ENCODE measurements at regions not wholly inside any gene's neighbourhood (a gene's known extent, or its start where the extent isn't known, plus 50 kb on each side); places are given as distances from the start of the nearest gene placed in this dataset.

- intact Hi-C loops (cut with micrococcal nuclease) = no loop called here
- TF ChIP-seq, protein P1, sequence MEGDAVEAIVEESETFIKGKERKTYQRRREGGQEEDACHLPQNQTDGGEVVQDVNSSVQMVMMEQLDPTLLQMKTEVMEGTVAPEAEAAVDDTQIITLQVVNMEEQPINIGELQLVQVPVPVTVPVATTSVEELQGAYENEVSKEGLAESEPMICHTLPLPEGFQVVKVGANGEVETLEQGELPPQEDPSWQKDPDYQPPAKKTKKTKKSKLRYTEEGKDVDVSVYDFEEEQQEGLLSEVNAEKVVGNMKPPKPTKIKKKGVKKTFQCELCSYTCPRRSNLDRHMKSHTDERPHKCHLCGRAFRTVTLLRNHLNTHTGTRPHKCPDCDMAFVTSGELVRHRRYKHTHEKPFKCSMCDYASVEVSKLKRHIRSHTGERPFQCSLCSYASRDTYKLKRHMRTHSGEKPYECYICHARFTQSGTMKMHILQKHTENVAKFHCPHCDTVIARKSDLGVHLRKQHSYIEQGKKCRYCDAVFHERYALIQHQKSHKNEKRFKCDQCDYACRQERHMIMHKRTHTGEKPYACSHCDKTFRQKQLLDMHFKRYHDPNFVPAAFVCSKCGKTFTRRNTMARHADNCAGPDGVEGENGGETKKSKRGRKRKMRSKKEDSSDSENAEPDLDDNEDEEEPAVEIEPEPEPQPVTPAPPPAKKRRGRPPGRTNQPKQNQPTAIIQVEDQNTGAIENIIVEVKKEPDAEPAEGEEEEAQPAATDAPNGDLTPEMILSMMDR (IDR thresholded peaks at IDR 0.05; ENCODE audit: unreplicated experiment) = no peak
- no peaks in the 10 kb centered on the region for H3K27me3 Mint-ChIP-seq (ENCODE audit: insufficient read depth, unreplicated experiment)
- DNase-seq (ENCODE audit: unreplicated experiment) = no peak
- POLR2A ChIA-PET = interaction anchor here (1.0 kb wide), 1 partner anchor 29 kb away, joined by 3 read pairs; no protein-coding TSS in a partner anchor
- CTCF ChIA-PET = interaction anchor here (0.6 to 0.7 kb wide), 2 partner anchors 149 to 537 kb away, joined by 3 read pairs; no protein-coding TSS in a partner anchor
- H3K9me3 Mint-ChIP-seq (ENCODE audit: unreplicated experiment) = no peaks in the 10 kb centered on the region
- no peak overlapping the region for H3K27ac Mint-ChIP-seq (ENCODE audit: low read depth, unreplicated experiment)
- H3K36me3 Mint-ChIP-seq (ENCODE audit: insufficient read depth, unreplicated experiment) = no peaks in the 10 kb centered on the region
- H3K4me1 Mint-ChIP-seq (ENCODE audit: insufficient read depth, unreplicated experiment) = peaks cover 9% of the 10 kb centered on the region
- BruUV-seq (replicated peaks) = no TSS peak
- H3K4me3 Mint-ChIP-seq (ENCODE audit: unreplicated experiment) = no peak overlapping the region
Measured at GRCh38 chr20:47956268-47956995, 171.2 kb upstream of the SULF2 start.

- DNase-seq (ENCODE audit: unreplicated experiment) = no peak
- H3K9me3 Mint-ChIP-seq (ENCODE audit: unreplicated experiment) = no peaks in the 10 kb centered on the region
- BruUV-seq (replicated peaks) = no TSS peak
- no peaks in the 10 kb centered on the region for H3K36me3 Mint-ChIP-seq (ENCODE audit: insufficient read depth, unreplicated experiment)
- intact Hi-C loops (cut with micrococcal nuclease) = no loop called here
- H3K4me3 Mint-ChIP-seq (ENCODE audit: unreplicated experiment) = no peak overlapping the region
- TF ChIP-seq, protein P1 (IDR thresholded peaks at IDR 0.05; ENCODE audit: unreplicated experiment) = no peak
- no peaks in the 10 kb centered on the region for H3K27me3 Mint-ChIP-seq (ENCODE audit: insufficient read depth, unreplicated experiment)
- H3K4me1 Mint-ChIP-seq (ENCODE audit: insufficient read depth, unreplicated experiment) = peaks cover 6% of the 10 kb centered on the region
- no peak overlapping the region for H3K27ac Mint-ChIP-seq (ENCODE audit: low read depth, unreplicated experiment)
- CTCF ChIA-PET = interaction anchor here (0.6 kb wide), 1 partner anchor 38 kb away, joined by 3 read pairs; no protein-coding TSS in a partner anchor
- POLR2A ChIA-PET = no interaction called here
Measured at GRCh38 chr20:47953471-47953870, 168.2 kb upstream of the SULF2 start.

DNA sequence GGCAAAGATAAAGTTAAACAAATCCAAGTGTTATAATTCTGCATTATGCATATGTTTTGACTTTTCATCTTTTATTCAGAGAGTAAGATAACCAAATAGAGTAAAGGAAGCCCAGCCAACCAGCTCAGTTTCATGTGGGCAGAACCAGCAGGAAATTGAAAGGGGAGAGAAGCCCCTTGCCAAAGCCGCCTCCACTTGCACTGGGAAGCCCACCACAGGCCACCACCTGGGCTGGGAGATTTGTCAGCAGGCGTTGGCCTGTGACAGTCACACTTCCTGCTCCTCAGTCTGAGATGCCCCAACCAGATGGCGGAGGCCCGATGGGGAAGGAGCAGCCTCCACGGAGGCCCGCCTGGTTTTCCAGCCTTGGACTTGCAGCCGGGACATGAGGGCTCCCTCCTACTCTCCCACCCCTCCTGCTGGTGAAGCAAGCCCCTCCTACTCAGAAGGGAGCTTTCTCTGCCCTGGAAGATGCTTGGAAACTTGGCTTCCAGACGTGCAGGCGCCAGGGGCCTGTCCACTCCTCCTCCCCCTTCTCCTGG is 166.8 kb upstream of the SULF2 start:
- Mint-ChIP-seq H3K27ac (ENCODE audit: low read depth, unreplicated experiment) (peak overlapping the region; percentile 33), H3K4me1 (ENCODE audit: insufficient read depth, unreplicated experiment) (peaks cover 6% of the 10 kb centered on the region), H3K9me3 (ENCODE audit: unreplicated experiment) (no peaks in the 10 kb centered on the region), H3K4me3 (ENCODE audit: unreplicated experiment) (no peak overlapping the region), H3K36me3 (ENCODE audit: insufficient read depth, unreplicated experiment) (no peaks in the 10 kb centered on the region), H3K27me3 (ENCODE audit: insufficient read depth, unreplicated experiment) (no peaks in the 10 kb centered on the region)
- TF ChIP-seq, protein P1 (IDR thresholded peaks at IDR 0.05; ENCODE audit: unreplicated experiment) = no peak
- POLR2A ChIA-PET = interaction anchor here (0.6 kb wide), 1 partner anchor 18 kb away, joined by 3 read pairs; no protein-coding TSS in a partner anchor
- intact Hi-C loops (cut with micrococcal nuclease) = no loop called here
- DNase-seq (ENCODE audit: unreplicated experiment) = no peak
- no TSS peak for BruUV-seq (replicated peaks)
- CTCF ChIA-PET = interaction anchor here (1.1 kb wide), 1 partner anchor 202 kb away, joined by 3 read pairs; no protein-coding TSS in a partner anchor

- BruUV-seq (replicated peaks) = no TSS peak
- intact Hi-C loops (cut with micrococcal nuclease) = no loop called here
Measured at GRCh38 chr20:47951521-47951971, 166.3 kb upstream of the SULF2 start.

More at GRCh38 chr20:47951521-47951971, 166.3 kb upstream of the SULF2 start:
- CTCF ChIA-PET = no interaction called here
- H3K9me3 Mint-ChIP-seq (ENCODE audit: unreplicated experiment) = no peaks in the 10 kb centered on the region
- TF ChIP-seq, protein P1 (IDR thresholded peaks at IDR 0.05; ENCODE audit: unreplicated experiment) = no peak
- H3K36me3 Mint-ChIP-seq (ENCODE audit: insufficient read depth, unreplicated experiment) = no peaks in the 10 kb centered on the region
- peaks cover 6% of the 10 kb centered on the region for H3K4me1 Mint-ChIP-seq (ENCODE audit: insufficient read depth, unreplicated experiment)
- H3K27ac Mint-ChIP-seq (ENCODE audit: low read depth, unreplicated experiment) = no peak overlapping the region
- POLR2A ChIA-PET = no interaction called here
- H3K4me3 Mint-ChIP-seq (ENCODE audit: unreplicated experiment) = no peak overlapping the region
- H3K27me3 Mint-ChIP-seq (ENCODE audit: insufficient read depth, unreplicated experiment) = no peaks in the 10 kb centered on the region
- peak; percentile 16 for DNase-seq (ENCODE audit: unreplicated experiment)

All from MCF 10A (cell line).